Hepatocyte (in vitro differentiated cells): ENCODE measurements at regions not wholly inside any gene's neighbourhood (a gene's known extent, or its start where the extent isn't known, plus 50 kb on each side); places are given as distances from the start of the nearest gene placed in this dataset.

ENCODE experiments used
- DNase-seq: peaks from one replicate; pipeline ENCODE4 v3.0.0-alpha.2; 2016; ENCODE audit warnings: low spot score
- H2AFZ ChIP-seq: fragments of 200-600 bp; sonication (generic); 2 replicates; pipeline ENCODE4 v1.6.0; 2016; ENCODE audit warnings: antibody characterized with exemption, mild to moderate bottlenecking
- H3K27ac ChIP-seq: fragments of 200-600 bp; sonication (generic); 2 replicates; pipeline ENCODE4 v1.5.1; 2016; ENCODE audit warnings: mild to moderate bottlenecking
- H3K27me3 ChIP-seq: fragments of 200-600 bp; sonication (generic); 2 replicates; pipeline ENCODE4 v1.6.1; 2016
- H3K36me3 ChIP-seq: fragments of 200-600 bp; sonication (generic); replicated peaks from 2 replicates; pipeline ENCODE4 v1.5.1; 2016; ENCODE audit warnings: low read depth; ENCODE audit not compliant: insufficient read depth
- H3K4me1 ChIP-seq: fragments of 200-600 bp; sonication (generic); 2 replicates; pipeline ENCODE4 v1.5.1; 2016; ENCODE audit warnings: mild to moderate bottlenecking, moderate library complexity; ENCODE audit not compliant: insufficient read depth
- H3K4me2 ChIP-seq: fragments of 200-600 bp; sonication (generic); 2 replicates; pipeline ENCODE4 v1.6.0; 2016
- H3K4me3 ChIP-seq: fragments of 200-600 bp; sonication (generic); 2 replicates; pipeline ENCODE4 v1.5.1; 2016; ENCODE audit warnings: mild to moderate bottlenecking
- H3K79me2 ChIP-seq: fragments of 200-600 bp; sonication (generic); 2 replicates; pipeline ENCODE4 v1.6.0; 2017; ENCODE audit warnings: mild to moderate bottlenecking
- H3K9me2 ChIP-seq: fragments of 200-600 bp; sonication (generic); replicated peaks from 2 replicates; pipeline ENCODE4 v1.6.0; 2017; ENCODE audit warnings: mild to moderate bottlenecking; ENCODE audit not compliant: insufficient read depth
- H3K9me3 ChIP-seq: fragments of 200-600 bp; sonication (generic); 2 replicates; pipeline ENCODE4 v1.5.1; 2016; ENCODE audit warnings: low read depth, mild to moderate bottlenecking
- H4K20me1 ChIP-seq: fragments of 200-600 bp; sonication (generic); 2 replicates; pipeline ENCODE4 v1.6.0; 2016; ENCODE audit warnings: mild to moderate bottlenecking; ENCODE audit not compliant: insufficient read depth, poor library complexity, severe bottlenecking
- CTCF ChIP-seq: fragments of 200-600 bp; sonication (generic); IDR thresholded peaks from 2 replicates; pipeline ENCODE4 v1.5.1; 2016; ENCODE audit warnings: antibody characterized with exemption, mild to moderate bottlenecking; ENCODE audit not compliant: poor library complexity
- EZH2 ChIP-seq: fragments of 200-600 bp; sonication (generic); IDR thresholded peaks from 2 replicates; pipeline ENCODE4 v1.6.1; 2016; ENCODE audit warnings: antibody characterized with exemption, mild to moderate bottlenecking, borderline replicate concordance
- EZH2phosphoT487 ChIP-seq: fragments of 200-600 bp; sonication (generic); IDR thresholded peaks from one replicate; pipeline ENCODE4 v1.6.1; 2018; ENCODE audit warnings: antibody characterized with exemption, mild to moderate bottlenecking, low read depth, moderate library complexity; ENCODE audit not compliant: unreplicated experiment, severe bottlenecking
- WGBS: methylation state at CpG from one replicate; pipeline ENCODE4 v1.1.6; 2016; ENCODE audit warnings: low lambda C conversion rate; ENCODE audit errors: missing lambda C conversion rate; 5-methylcytosine and 5-hydroxymethylcytosine counted together

GRCh38 chr22:48449466-48450187 is 1378.0 kb downstream of the BRD1 start:
- no peak overlapping the region for H3K27ac ChIP-seq
- H3K27me3 ChIP-seq, result no peaks in the 10 kb centered on the region
- H3K4me1 ChIP-seq, result no peaks in the 10 kb centered on the region
- no peak overlapping the region for H2AFZ ChIP-seq
- no peak overlapping the region for H3K4me2 ChIP-seq
- no peaks in the 10 kb centered on the region for H3K9me3 ChIP-seq
- 83% methylated on average over 14 of the region's 15 CpGs for WGBS
- H3K79me2 ChIP-seq, result no peaks in the 10 kb centered on the region
- no peak for DNase-seq
- no peaks in the 10 kb centered on the region for H4K20me1 ChIP-seq
- no peak overlapping the region for H3K4me3 ChIP-seq
- no peaks in the 10 kb centered on the region for H3K36me3 ChIP-seq
- H3K9me2 ChIP-seq, result no peaks in the 10 kb centered on the region
- TF ChIP-seq EZH2phosphoT487 (no peak), CTCF (no peak), EZH2 (no peak)

GRCh38 chr22:48448821-48449220 is 1378.9 kb downstream of the BRD1 start:
- no peaks in the 10 kb centered on the region for H3K9me2 ChIP-seq
- H3K27me3 ChIP-seq, result no peaks in the 10 kb centered on the region
- H3K27ac ChIP-seq, result no peak overlapping the region
- no peaks in the 10 kb centered on the region for H3K79me2 ChIP-seq
- no peak overlapping the region for H2AFZ ChIP-seq
- DNase-seq, result no peak
- TF ChIP-seq EZH2phosphoT487 (no peak), EZH2 (no peak), CTCF (no peak)
- no peaks in the 10 kb centered on the region for H4K20me1 ChIP-seq
- no peak overlapping the region for H3K4me3 ChIP-seq
- no peak overlapping the region for H3K4me2 ChIP-seq
- no peaks in the 10 kb centered on the region for H3K9me3 ChIP-seq
- WGBS, result 93% methylated on average over 7 of the region's 7 CpGs
- H3K4me1 ChIP-seq, result no peaks in the 10 kb centered on the region
- H3K36me3 ChIP-seq, result no peaks in the 10 kb centered on the region

GRCh38 chr22:48445113-48445827 is 1382.4 kb downstream of the BRD1 start:
- Histone ChIP-seq H3K9me3 (no peaks in the 10 kb centered on the region), H2AFZ (no peak overlapping the region), H3K4me1 (no peaks in the 10 kb centered on the region), H3K27me3 (no peaks in the 10 kb centered on the region), H3K4me3 (no peak overlapping the region), H3K4me2 (no peak overlapping the region), H3K79me2 (no peaks in the 10 kb centered on the region), H3K27ac (no peak overlapping the region), H4K20me1 (no peaks in the 10 kb centered on the region), H3K9me2 (no peaks in the 10 kb centered on the region), H3K36me3 (no peaks in the 10 kb centered on the region)
- 75% methylated on average over 17 of the region's 17 CpGs for WGBS
- no peak for TF ChIP-seq EZH2phosphoT487
- DNase-seq, result no peak

- Histone ChIP-seq H3K27me3 (no peaks in the 10 kb centered on the region), H3K4me3 (no peak overlapping the region), H3K9me3 (no peaks in the 10 kb centered on the region), H2AFZ (no peak overlapping the region), H3K4me2 (no peak overlapping the region), H3K4me1 (no peaks in the 10 kb centered on the region), H3K9me2 (no peaks in the 10 kb centered on the region), H3K36me3 (no peaks in the 10 kb centered on the region), H3K79me2 (no peaks in the 10 kb centered on the region), H4K20me1 (no peaks in the 10 kb centered on the region), H3K27ac (no peak overlapping the region)
- WGBS, result 84% methylated on average over 19 of the region's 19 CpGs
- no peak for DNase-seq
- TF ChIP-seq EZH2 (no peak), EZH2phosphoT487 (no peak)
Observed at GRCh38 chr22:48444320-48445112, 1383.2 kb downstream of the BRD1 start.
